Right lobe of liver (tissue), 4 donors: ENCODE measurements at regions not wholly inside any gene's neighbourhood (a gene's known extent, or its start where the extent isn't known, plus 50 kb on each side); places are given as distances from the start of the nearest gene placed in this dataset.

Experiments
- POLR2A ChIP-seq: fragments of 450-650 bp; IDR thresholded peaks from one replicate; pipeline ENCODE4 v1.6.1; 2017; ENCODE audit warnings: antibody characterized with exemption, mild to moderate bottlenecking
- TF ChIP-seq, protein P1 (sequence below), 4 donors: fragments of 200-600 bp in 3 of 4; fragments of 450-650 bp in 1 of 4; IDR thresholded peaks; one replicate each; pipeline versions ENCODE4 v1.5.1 to v1.8.0; 2016 to 2022; ENCODE audit warnings: antibody characterized with exemption in 4 of 4, mild to moderate bottlenecking in 2 of 4
- donor health status: DM: no; HTN: no; CAD: no.
- donor health status: DM: no; HTN: no; CAD: no.
- donor health status: DM: no; HTN: yes; CAD: no.

DNA sequence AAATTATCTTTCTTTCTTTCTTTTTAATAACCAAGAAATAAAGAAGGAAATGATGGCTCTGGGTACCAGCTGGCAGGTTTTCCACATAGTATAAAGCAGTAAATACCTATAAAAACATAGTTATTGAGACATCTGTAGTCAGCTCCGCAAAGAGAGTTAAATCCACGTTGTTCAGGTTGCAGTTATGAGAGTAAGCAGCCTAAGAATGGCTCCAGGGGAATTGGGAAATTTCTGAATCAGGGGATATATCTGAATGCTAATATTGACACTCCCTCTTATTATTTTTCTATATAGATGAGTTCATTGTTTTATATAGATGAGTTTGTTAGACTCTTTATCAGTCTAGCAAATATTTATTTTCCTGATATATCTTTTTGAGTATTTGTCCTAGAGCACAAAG, 322.0 kb upstream of the LRRC4C start:
- TF ChIP-seq, protein P1, sequence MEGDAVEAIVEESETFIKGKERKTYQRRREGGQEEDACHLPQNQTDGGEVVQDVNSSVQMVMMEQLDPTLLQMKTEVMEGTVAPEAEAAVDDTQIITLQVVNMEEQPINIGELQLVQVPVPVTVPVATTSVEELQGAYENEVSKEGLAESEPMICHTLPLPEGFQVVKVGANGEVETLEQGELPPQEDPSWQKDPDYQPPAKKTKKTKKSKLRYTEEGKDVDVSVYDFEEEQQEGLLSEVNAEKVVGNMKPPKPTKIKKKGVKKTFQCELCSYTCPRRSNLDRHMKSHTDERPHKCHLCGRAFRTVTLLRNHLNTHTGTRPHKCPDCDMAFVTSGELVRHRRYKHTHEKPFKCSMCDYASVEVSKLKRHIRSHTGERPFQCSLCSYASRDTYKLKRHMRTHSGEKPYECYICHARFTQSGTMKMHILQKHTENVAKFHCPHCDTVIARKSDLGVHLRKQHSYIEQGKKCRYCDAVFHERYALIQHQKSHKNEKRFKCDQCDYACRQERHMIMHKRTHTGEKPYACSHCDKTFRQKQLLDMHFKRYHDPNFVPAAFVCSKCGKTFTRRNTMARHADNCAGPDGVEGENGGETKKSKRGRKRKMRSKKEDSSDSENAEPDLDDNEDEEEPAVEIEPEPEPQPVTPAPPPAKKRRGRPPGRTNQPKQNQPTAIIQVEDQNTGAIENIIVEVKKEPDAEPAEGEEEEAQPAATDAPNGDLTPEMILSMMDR (IDR thresholded peaks at IDR 0.05) = no peak
- no peak for TF ChIP-seq POLR2A
